SU-DHL-6 (cell line): ENCODE measurements at regions not wholly inside any gene's neighbourhood (a gene's known extent, or its start where the extent isn't known, plus 50 kb on each side); places are given as distances from the start of the nearest gene placed in this dataset.

Experiments
- H2AFZ ChIP-seq: fragments of 200-600 bp; sonication (generic); 2 replicates; pipeline ENCODE4 v1.6.1; 2014; ENCODE audit warnings: low read depth, mild to moderate bottlenecking, moderate library complexity, mixed read lengths, antibody characterized with exemption, low read length; ENCODE audit not compliant: severe bottlenecking
- H3F3A ChIP-seq: fragments of 200-600 bp; shearing (Covaris generic); 2 replicates; pipeline ENCODE4 v1.6.0; 2016; ENCODE audit warnings: antibody characterized with exemption, mild to moderate bottlenecking; ENCODE audit not compliant: insufficient read depth
- H3K27ac ChIP-seq: fragments of 200-600 bp; sonication (generic); 2 replicates; pipeline ENCODE4 v1.5.1; 2016; ENCODE audit warnings: low read depth, mild to moderate bottlenecking, low read length, moderate library complexity, mixed read lengths
- H3K27me3 ChIP-seq: fragments of 200-600 bp; sonication (generic), shearing (Covaris generic); 2 replicates; pipeline ENCODE4 v1.6.0; 2014; ENCODE audit warnings: mild to moderate bottlenecking, low read length
- H3K36me3 ChIP-seq: fragments of 200-600 bp; sonication (generic); 2 replicates; pipeline ENCODE4 v1.6.1; 2014; ENCODE audit warnings: mild to moderate bottlenecking, low read length, mixed read lengths
- H3K4me2 ChIP-seq: fragments of 300-600, 200-600 bp; shearing (Covaris generic), sonication (generic); 2 replicates; pipeline ENCODE4 v1.6.0; 2014; ENCODE audit warnings: low read length, low read depth, mild to moderate bottlenecking; ENCODE audit not compliant: poor library complexity, severe bottlenecking
- H3K4me3 ChIP-seq: fragments of 200-600 bp; sonication (generic); 2 replicates; pipeline ENCODE4 v1.5.1; 2014; ENCODE audit warnings: antibody characterized with exemption, low read length, mild to moderate bottlenecking, mixed read lengths; ENCODE audit not compliant: insufficient read depth, poor library complexity, severe bottlenecking
- H3K79me2 ChIP-seq: fragments of 200-600 bp; sonication (generic); 2 replicates; pipeline ENCODE4 v1.6.1; 2014; ENCODE audit warnings: mild to moderate bottlenecking, low read length, moderate library complexity; ENCODE audit not compliant: insufficient read depth
- H3K9ac ChIP-seq: fragments of 200-600 bp; sonication (generic); 2 replicates; pipeline ENCODE4 v1.7.0; 2014; ENCODE audit warnings: mild to moderate bottlenecking, low read length
- H3K9me2 ChIP-seq: fragments of 200-600 bp; sonication (generic); replicated peaks from 2 replicates; pipeline ENCODE4 v1.6.1; 2014; ENCODE audit warnings: low read length; ENCODE audit not compliant: insufficient read depth
- H3K9me3 ChIP-seq: fragments of 200-600 bp; sonication (generic); 2 replicates; pipeline ENCODE4 v1.6.1; 2014; ENCODE audit warnings: low read length, mixed read lengths; ENCODE audit not compliant: insufficient read depth
- H4K20me1 ChIP-seq: fragments of 200-600 bp; sonication (generic); 2 replicates; pipeline ENCODE4 v1.6.1; 2014; ENCODE audit warnings: low read depth, mild to moderate bottlenecking, antibody characterized with exemption, low read length, moderate library complexity, mixed read lengths
- EZH2phosphoT487 ChIP-seq: fragments of 200-600 bp; sonication (generic), shearing (Covaris generic); conservative IDR thresholded peaks from 2 replicates; pipeline ENCODE4 v1.6.1; 2018; ENCODE audit warnings: mild to moderate bottlenecking, antibody characterized with exemption, low read length, moderate library complexity, mixed read lengths
- TF ChIP-seq, protein P1 (sequence below): fragments of 200-600 bp; sonication (generic); IDR thresholded peaks from one replicate; pipeline ENCODE4 v1.5.1; 2017; ENCODE audit warnings: antibody characterized with exemption, mild to moderate bottlenecking, low read length, moderate library complexity; ENCODE audit not compliant: insufficient read depth, poor library complexity, severe bottlenecking

- no peak for TF ChIP-seq EZH2phosphoT487
- TF ChIP-seq, protein P1, sequence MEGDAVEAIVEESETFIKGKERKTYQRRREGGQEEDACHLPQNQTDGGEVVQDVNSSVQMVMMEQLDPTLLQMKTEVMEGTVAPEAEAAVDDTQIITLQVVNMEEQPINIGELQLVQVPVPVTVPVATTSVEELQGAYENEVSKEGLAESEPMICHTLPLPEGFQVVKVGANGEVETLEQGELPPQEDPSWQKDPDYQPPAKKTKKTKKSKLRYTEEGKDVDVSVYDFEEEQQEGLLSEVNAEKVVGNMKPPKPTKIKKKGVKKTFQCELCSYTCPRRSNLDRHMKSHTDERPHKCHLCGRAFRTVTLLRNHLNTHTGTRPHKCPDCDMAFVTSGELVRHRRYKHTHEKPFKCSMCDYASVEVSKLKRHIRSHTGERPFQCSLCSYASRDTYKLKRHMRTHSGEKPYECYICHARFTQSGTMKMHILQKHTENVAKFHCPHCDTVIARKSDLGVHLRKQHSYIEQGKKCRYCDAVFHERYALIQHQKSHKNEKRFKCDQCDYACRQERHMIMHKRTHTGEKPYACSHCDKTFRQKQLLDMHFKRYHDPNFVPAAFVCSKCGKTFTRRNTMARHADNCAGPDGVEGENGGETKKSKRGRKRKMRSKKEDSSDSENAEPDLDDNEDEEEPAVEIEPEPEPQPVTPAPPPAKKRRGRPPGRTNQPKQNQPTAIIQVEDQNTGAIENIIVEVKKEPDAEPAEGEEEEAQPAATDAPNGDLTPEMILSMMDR, result no peak
- no peaks in the 10 kb centered on the region for H3K79me2 ChIP-seq
- no peaks in the 10 kb centered on the region for H3F3A ChIP-seq
- H3K27me3 ChIP-seq, result no peaks in the 10 kb centered on the region
- H2AFZ ChIP-seq, result no peak overlapping the region
- H3K9me2 ChIP-seq, result no peaks in the 10 kb centered on the region
- H3K4me3 ChIP-seq, result no peak overlapping the region
- H3K36me3 ChIP-seq, result no peaks in the 10 kb centered on the region
- H3K9me3 ChIP-seq, result no peaks in the 10 kb centered on the region
- no peak overlapping the region for H3K4me2 ChIP-seq
- H4K20me1 ChIP-seq, result no peaks in the 10 kb centered on the region
- H3K9ac ChIP-seq, result no peak overlapping the region
- H3K27ac ChIP-seq, result no peak overlapping the region
Measured at GRCh38 chr4:125489952-125490690, 175.4 kb downstream of the FAT4 start.

DNA sequence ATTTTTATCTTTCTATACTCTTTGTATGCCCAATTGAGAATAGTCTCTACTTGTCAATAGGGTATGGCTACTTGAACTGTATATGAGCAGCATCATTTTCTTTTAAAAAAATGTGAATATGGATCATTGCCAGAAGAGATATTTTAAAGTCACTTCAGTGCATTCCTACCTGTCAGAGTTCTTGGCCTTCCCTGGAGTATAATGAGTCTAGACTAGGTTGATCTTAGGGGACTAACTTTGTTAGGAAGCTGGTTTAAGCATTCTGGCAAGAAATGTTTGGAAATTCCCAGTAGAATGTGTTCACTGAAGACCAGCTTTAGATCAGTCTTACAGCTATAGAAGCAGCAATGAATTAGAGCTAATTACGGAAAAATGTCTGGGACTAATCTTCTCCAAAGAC, 178.2 kb downstream of the FAT4 start:
- H3K27me3 ChIP-seq, result no peaks in the 10 kb centered on the region
- H3K4me3 ChIP-seq, result no peak overlapping the region
- H3K79me2 ChIP-seq, result no peaks in the 10 kb centered on the region
- no peak overlapping the region for H3K27ac ChIP-seq
- no peak overlapping the region for H2AFZ ChIP-seq
- H3K36me3 ChIP-seq, result no peaks in the 10 kb centered on the region
- no peak overlapping the region for H3K4me2 ChIP-seq
- no peak overlapping the region for H3K9ac ChIP-seq
- TF ChIP-seq EZH2phosphoT487, result no peak
- TF ChIP-seq, protein P1, result no peak
- no peaks in the 10 kb centered on the region for H4K20me1 ChIP-seq
- H3K9me3 ChIP-seq, result no peaks in the 10 kb centered on the region
- H3F3A ChIP-seq, result no peaks in the 10 kb centered on the region
- H3K9me2 ChIP-seq, result no peaks in the 10 kb centered on the region

DNA sequence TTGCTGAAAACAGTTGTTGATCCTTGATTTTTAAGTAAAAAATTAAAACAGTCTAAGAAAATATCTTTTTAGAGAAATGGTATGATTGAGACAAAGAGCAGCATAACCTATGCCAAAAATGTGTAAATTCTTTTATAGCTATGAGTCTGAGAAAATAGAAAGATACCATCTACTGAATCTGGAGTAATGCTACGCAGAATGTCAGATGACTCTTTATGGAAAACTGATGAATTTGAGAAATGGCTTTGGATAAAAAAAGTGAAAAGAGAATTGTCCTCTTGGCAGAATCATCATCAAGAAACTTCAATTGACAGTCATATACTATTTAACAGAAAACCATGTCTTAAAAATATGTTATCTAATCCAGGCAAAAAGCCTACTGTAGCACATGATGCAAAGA, 183.1 kb downstream of the FAT4 start:
- TF ChIP-seq, protein P1, result no peak
- no peak for TF ChIP-seq EZH2phosphoT487
- H3K27ac ChIP-seq, result no peak overlapping the region
- no peaks in the 10 kb centered on the region for H3K36me3 ChIP-seq

More for the DNA sequence above, 183.1 kb downstream of the FAT4 start:
- no peak overlapping the region for H2AFZ ChIP-seq
- no peak overlapping the region for H3K9ac ChIP-seq
- no peak overlapping the region for H3K4me2 ChIP-seq
- no peaks in the 10 kb centered on the region for H3K9me2 ChIP-seq
- no peaks in the 10 kb centered on the region for H3F3A ChIP-seq
- no peaks in the 10 kb centered on the region for H3K27me3 ChIP-seq
- H4K20me1 ChIP-seq, result no peaks in the 10 kb centered on the region
- H3K79me2 ChIP-seq, result no peaks in the 10 kb centered on the region
- no peaks in the 10 kb centered on the region for H3K9me3 ChIP-seq
- H3K4me3 ChIP-seq, result no peak overlapping the region
